D721Med (cell line): ENCODE measurements at regions not wholly inside any gene's neighbourhood (a gene's known extent, or its start where the extent isn't known, plus 50 kb on each side); places are given as distances from the start of the nearest gene placed in this dataset.
"Not testable (repeated sequence)": the region's sequence is repeated elsewhere in the genome, so short reads cannot be mapped to it uniquely, and the experiment has no call there.

Experiments used
- DNase-seq: peaks from one replicate; pipeline ENCODE4 v3.0.0; 2011; ENCODE audit warnings: low spot score; ENCODE audit not compliant: insufficient read length
- FAIRE-seq: peaks from 2 replicates; lab custom pipeline; 2011; peaks lifted over from hg19 to GRCh38; lab: Jason Lieb, UNC
- CTCF ChIP-seq: IDR thresholded peaks from 2 replicates; pipeline ENCODE4 v1.5.1; 2012; ENCODE audit warnings: mild to moderate bottlenecking, control low read depth; ENCODE audit not compliant: insufficient read depth; ENCODE audit errors: missing control alignments

- TF ChIP-seq CTCF = no peak
- no peak for DNase-seq
- FAIRE-seq = no peak
Observed at GRCh38 chr11:96482193-96482592, 92.4 kb downstream of the JRKL start.

- TF ChIP-seq CTCF = no peak
- FAIRE-seq (no peak), DNase-seq (no peak)
Observed at GRCh38 chr11:96483374-96483955, 93.7 kb downstream of the JRKL start.

GRCh38 chr11:96484361-96484760 lies 94.5 kb downstream of the JRKL start:
- DNase-seq (no peak), FAIRE-seq (no peak)
- no peak for TF ChIP-seq CTCF

- DNase-seq (no peak), FAIRE-seq (no peak)
- no peak for TF ChIP-seq CTCF
Observed at GRCh38 chr11:96486890-96487611, 97.2 kb downstream of the JRKL start.

GRCh38 chr11:96488911-96489310 lies 99.1 kb downstream of the JRKL start:
- not testable (repeated sequence) for DNase-seq, FAIRE-seq

GRCh38 chr11:96500440-96500839 lies 110.6 kb downstream of the JRKL start:
- FAIRE-seq (no peak), DNase-seq (no peak)
- TF ChIP-seq CTCF = no peak

GRCh38 chr11:96506041-96506440 lies 116.2 kb downstream of the JRKL start:
- TF ChIP-seq CTCF = no peak
- no peak for DNase-seq
- FAIRE-seq = no peak

GRCh38 chr11:96506953-96507354 lies 117.1 kb downstream of the JRKL start:
- FAIRE-seq = no peak
- no peak for TF ChIP-seq CTCF
- no peak for DNase-seq
